ENCODE measurements at regions not wholly inside any gene's neighbourhood (a gene's known extent, or its start where the extent isn't known, plus 50 kb on each side); places are given as distances from the start of the nearest gene placed in this dataset.

DNA sequence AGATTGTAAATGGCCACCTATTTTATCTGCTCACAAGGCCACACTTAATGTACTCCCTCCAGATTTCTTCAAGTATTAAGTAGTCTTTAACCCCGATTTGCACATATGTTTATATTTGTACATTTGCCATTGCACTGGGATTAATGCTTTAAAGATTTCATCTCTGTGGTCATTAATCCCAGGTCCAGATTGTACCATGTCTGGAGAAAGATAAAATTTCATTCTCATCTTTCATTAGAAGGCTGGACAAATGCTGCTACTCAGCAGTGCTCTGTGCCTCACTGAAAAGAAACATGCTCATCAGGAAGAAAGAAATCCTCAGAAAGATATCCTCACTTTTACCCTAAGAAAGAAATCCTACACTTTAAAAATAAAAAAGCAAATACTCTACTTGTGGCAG is 62.5 kb upstream of the LRRC3B start:
- DNase-seq, result no peak

- no peak for DNase-seq
Measured at GRCh38 chr3:26562021-26562768, 60.4 kb upstream of the LRRC3B start.
